Prostate gland (tissue), 2 donors: ENCODE measurements at regions not wholly inside any gene's neighbourhood (a gene's known extent, or its start where the extent isn't known, plus 50 kb on each side); places are given as distances from the start of the nearest gene placed in this dataset.

ENCODE experiments used
- POLR2AphosphoS5 ChIP-seq: sonication (generic); formaldehyde crosslinking; IDR thresholded peaks from one replicate; pipeline ENCODE4 v1.6.1; 2017; ENCODE audit warnings: antibody characterized with exemption
- TF ChIP-seq, protein P1 (sequence below), 4 experiments: fragments of 200-600 bp in 2 of 4; fragments of 450-650 bp in 2 of 4; sonication (generic) in 2 of 4; IDR thresholded peaks; 1 replicate in 3 of 4; 2 replicates in 1 of 4; pipeline ENCODE4 v1.5.1; 2016 to 2019; ENCODE audit warnings: antibody characterized with exemption in 4 of 4, mild to moderate bottlenecking in 2 of 4, moderate library complexity in 2 of 4

DNA sequence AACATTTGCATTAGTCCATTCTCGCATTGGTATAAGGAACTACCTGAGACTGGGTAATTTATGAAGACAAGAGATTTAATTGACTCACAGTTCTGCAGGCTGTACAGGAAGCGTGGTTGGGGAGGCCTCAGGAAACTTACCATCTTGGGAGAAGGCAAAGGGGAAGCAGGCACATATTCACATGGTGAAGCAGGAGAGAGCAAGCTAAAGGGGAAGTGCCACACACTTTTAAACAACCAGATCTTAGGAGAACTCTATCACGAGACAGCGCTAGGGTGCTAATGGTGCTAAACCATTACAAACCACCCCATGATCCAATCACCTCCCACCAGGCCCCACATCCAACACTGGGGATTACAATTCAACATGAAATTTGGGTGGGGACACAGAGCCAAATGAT, 201.7 kb upstream of the MGAT5 start:
- TF ChIP-seq, protein P1, sequence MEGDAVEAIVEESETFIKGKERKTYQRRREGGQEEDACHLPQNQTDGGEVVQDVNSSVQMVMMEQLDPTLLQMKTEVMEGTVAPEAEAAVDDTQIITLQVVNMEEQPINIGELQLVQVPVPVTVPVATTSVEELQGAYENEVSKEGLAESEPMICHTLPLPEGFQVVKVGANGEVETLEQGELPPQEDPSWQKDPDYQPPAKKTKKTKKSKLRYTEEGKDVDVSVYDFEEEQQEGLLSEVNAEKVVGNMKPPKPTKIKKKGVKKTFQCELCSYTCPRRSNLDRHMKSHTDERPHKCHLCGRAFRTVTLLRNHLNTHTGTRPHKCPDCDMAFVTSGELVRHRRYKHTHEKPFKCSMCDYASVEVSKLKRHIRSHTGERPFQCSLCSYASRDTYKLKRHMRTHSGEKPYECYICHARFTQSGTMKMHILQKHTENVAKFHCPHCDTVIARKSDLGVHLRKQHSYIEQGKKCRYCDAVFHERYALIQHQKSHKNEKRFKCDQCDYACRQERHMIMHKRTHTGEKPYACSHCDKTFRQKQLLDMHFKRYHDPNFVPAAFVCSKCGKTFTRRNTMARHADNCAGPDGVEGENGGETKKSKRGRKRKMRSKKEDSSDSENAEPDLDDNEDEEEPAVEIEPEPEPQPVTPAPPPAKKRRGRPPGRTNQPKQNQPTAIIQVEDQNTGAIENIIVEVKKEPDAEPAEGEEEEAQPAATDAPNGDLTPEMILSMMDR (IDR thresholded peaks at IDR 0.05): no peak
- TF ChIP-seq POLR2AphosphoS5: no peak
